Activated CD4-positive, alpha-beta T cell treated with anti-CD3 and anti-CD28 coated beads for 36 hours (primary cell): ENCODE measurements at regions not wholly inside any gene's neighbourhood (a gene's known extent, or its start where the extent isn't known, plus 50 kb on each side); places are given as distances from the start of the nearest gene placed in this dataset.
"Not testable (repeated sequence)": the region's sequence is repeated elsewhere in the genome, so short reads cannot be mapped to it uniquely, and the experiment has no call there.

ENCODE experiments used
- ATAC-seq: fragments of 200-7000 bp; cut with Tn5 transposase; one replicate; pipeline ENCODE4 v1.10.0; 2021; ENCODE audit warnings: mild to moderate bottlenecking, moderate library complexity
- CTCF ChIA-PET: fragments of 350-600 bp; sonication (Branson Sonifier 250); formaldehyde crosslinking; loops from one replicate; lab custom pipeline; 2021; ENCODE audit warnings: antibody characterized with exemption; lab: Charles Lee
- POLR2A ChIA-PET: fragments of 350-600 bp; sonication (Branson Sonifier 250); formaldehyde crosslinking; loops from one replicate; lab custom pipeline; 2021; ENCODE audit warnings: antibody characterized with exemption, inconsistent platforms; lab: Charles Lee
- DNase-seq: peaks from one replicate; pipeline ENCODE4 v3.0.0-alpha.2; 2020
- H3K27ac Mint-ChIP-seq: one replicate; pipeline ENCODE4 v1.8.0; 2021; ENCODE audit warnings: mixed read lengths
- H3K27me3 Mint-ChIP-seq: one replicate; pipeline ENCODE4 v1.8.0; 2021; ENCODE audit warnings: mixed read lengths
- H3K36me3 Mint-ChIP-seq: one replicate; pipeline ENCODE4 v1.8.0; 2021; ENCODE audit warnings: low read depth, mixed read lengths
- H3K4me1 Mint-ChIP-seq: one replicate; pipeline ENCODE4 v1.8.0; 2021; ENCODE audit warnings: mixed read lengths
- H3K4me3 Mint-ChIP-seq: one replicate; pipeline ENCODE4 v1.8.0; 2021; ENCODE audit warnings: mild to moderate bottlenecking, moderate library complexity, mixed read lengths
- H3K9me3 Mint-ChIP-seq: one replicate; pipeline ENCODE4 v1.8.0; 2021; ENCODE audit warnings: low read depth, mixed read lengths
- intact Hi-C, 2 experiments: fragments of 100-400 bp; cut with DNase I in 1 of 2; cut with micrococcal nuclease in 1 of 2; formaldehyde crosslinking; loops; one replicate each; pipeline versions ENCODE4 v1.14.2 to v1.15.1; 2022 to 2024; cut with DNase I, micrococcal nuclease

DNA sequence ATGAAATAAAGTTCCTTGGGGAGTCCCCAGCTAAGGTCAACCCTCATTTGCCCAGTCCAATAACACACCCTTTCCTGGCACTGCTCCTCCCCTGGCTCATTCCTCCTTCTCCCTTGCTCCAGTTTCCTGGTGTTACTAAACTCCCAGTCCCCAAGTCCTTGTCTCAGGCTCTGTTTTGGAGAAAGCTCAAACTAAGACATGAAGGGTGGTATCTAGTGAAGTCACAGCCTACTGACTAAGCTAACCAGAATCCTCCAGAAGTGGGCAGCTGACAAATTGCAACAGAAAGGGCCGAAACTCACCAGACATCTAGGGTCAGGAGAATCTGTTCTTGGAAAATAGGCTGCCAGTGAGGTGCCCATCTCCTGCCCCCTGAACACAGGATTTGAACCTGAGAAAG lies 118.7 kb upstream of the NEK6 start:
- no peaks in the 10 kb centered on the region for H3K36me3 Mint-ChIP-seq
- intact Hi-C loops = no loop called here
- H3K27ac Mint-ChIP-seq = no peak overlapping the region
- DNase-seq = no peak
- ChIA-PET CTCF (no interaction called here), POLR2A (interaction anchor here (0.6 kb wide), 1 partner anchor 1734 kb away, joined by 4 read pairs; no protein-coding TSS in a partner anchor)
- no peak for ATAC-seq
- no peaks in the 10 kb centered on the region for H3K9me3 Mint-ChIP-seq
- no peaks in the 10 kb centered on the region for H3K4me1 Mint-ChIP-seq
- H3K27me3 Mint-ChIP-seq = peaks cover 3% of the 10 kb centered on the region
- H3K4me3 Mint-ChIP-seq = no peak overlapping the region

DNA sequence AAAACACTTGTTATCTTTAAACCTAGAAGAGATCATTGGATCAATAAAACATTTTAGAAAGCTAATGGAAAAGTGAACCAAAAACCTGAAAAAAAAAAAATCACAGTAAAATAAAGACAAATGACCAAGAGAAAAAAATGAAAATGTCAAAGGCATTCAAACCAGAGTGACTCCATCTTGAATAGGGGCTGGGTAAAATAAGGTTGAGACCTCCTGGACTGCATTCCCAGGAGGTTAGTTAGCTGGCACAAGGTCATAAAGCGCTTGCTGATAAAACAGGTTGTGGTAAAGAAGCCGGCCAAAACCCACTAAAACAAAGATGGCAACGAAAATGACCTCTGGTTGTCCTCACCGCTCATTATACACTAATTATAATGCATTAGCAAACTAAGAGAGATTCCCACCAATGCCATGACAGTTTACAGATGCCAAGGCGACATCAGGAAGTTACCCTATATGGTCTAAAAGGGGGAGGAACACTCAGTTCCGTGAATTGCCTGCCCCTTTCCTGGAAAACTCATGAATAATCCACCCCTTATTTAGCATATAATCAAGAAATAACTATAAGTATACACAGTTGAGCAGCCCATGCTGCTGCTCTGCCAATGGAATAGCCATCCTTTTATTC lies 116.7 kb upstream of the NEK6 start:
- Mint-ChIP-seq H3K36me3 (no peaks in the 10 kb centered on the region), H3K27me3 (peaks cover under 1% of the 10 kb centered on the region), H3K4me1 (peaks cover 5% of the 10 kb centered on the region), H3K9me3 (no peaks in the 10 kb centered on the region), H3K4me3 (no peak overlapping the region), H3K27ac (no peak overlapping the region)
- ATAC-seq (no peak), DNase-seq (no peak)
- POLR2A ChIA-PET = no interaction called here
- intact Hi-C loops = no loop called here
- CTCF ChIA-PET = interaction anchor here (3.0 kb wide), 1 partner anchor 14 kb away, joined by 12 read pairs; no protein-coding TSS in a partner anchor

DNA sequence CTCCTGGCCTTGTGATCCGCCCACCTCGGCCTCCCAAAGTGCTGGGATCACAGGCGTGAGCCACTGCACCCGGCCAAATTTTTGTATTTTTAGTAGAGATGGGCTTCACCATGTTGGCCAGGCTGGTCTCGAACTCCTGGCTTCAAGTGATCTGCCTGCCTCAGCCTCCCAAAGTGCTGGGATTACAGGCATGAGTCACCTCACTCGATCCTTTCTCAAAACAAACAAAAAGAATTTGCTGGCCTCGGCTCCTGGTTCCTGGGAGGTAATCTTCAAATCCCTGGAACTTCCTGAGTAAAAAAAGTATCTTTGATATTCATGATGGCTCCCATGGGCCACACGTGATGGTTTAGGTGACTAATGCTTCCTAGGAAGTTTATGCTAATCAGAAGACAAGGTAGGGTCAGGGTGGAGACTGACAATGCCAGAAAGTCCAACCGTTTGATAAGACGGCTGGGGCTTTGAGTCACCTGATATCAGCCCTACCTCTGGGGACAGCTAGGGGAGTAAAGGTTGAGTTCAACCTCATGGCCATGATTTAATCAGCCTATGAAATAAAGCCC lies 113.1 kb upstream of the NEK6 start:
- CTCF ChIA-PET, H3K4me3 Mint-ChIP-seq: not testable (repeated sequence)

DNA sequence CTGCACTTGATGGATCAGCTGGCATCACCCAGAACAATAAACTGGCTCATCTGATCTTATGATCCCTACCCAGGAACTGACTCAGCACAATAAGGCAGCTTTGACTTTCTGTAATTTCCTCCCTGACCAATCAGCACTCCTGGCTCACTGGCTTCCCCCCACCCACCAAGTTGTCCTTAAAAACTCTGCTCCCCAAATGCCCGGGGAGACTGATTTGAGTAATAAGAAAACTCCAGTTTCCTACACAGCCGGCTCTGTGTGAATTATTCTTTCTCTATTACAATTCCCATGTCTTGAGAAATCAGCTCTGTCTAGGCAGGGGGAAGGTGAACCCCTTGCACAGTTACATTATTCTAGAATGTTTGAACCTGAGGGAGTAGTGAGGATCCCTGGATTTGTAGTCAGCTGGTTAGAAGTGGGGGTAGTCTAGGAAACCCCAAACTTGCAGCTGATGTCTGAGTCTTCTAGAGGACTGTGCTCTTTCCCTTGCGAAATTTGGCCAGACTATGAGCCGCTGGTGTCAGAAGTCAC lies 111.7 kb upstream of the NEK6 start:
- ChIA-PET POLR2A (interaction anchor here (0.8 kb wide), 1 partner anchor 71 kb away, joined by 3 read pairs; no protein-coding TSS in a partner anchor), CTCF (interaction anchor here (2.3 kb wide), 1 partner anchor 19 kb away, joined by 9 read pairs; no protein-coding TSS in a partner anchor)
- no peaks in the 10 kb centered on the region for H3K9me3 Mint-ChIP-seq

More for the DNA sequence above, 113.1 kb upstream of the NEK6 start:
- H3K27me3 Mint-ChIP-seq, H3K36me3 Mint-ChIP-seq, ATAC-seq, H3K9me3 Mint-ChIP-seq, intact Hi-C loops, DNase-seq, H3K27ac Mint-ChIP-seq, POLR2A ChIA-PET, H3K4me1 Mint-ChIP-seq: not testable (repeated sequence)

DNA sequence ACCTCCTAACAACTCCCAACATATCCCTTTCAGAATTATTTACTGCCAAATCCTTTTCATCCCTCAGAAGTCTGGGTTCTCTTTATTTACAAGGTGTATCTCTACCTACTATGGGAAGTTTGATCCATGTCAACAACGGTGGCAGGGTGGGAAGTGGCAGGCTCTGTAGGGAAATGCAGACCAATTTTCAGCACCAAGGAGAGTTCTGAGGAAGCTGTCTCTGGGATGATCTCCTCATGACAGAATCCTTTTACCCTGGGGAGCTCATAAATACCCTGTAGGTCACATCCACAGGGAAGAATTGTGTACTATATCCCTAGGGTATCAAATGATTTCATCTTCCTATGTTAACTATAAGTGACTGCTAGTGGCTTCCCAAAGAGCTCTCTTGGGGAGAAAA lies 107.8 kb upstream of the NEK6 start:
- CTCF ChIA-PET = no interaction called here
- no peaks in the 10 kb centered on the region for H3K36me3 Mint-ChIP-seq
- H3K27ac Mint-ChIP-seq = no peak overlapping the region
- DNase-seq (no peak), ATAC-seq (no peak)
- peaks cover 9% of the 10 kb centered on the region for H3K4me1 Mint-ChIP-seq
- no peaks in the 10 kb centered on the region for H3K9me3 Mint-ChIP-seq
- H3K27me3 Mint-ChIP-seq = peaks cover 17% of the 10 kb centered on the region
- intact Hi-C loops = no loop called here
- H3K4me3 Mint-ChIP-seq = no peak overlapping the region
- POLR2A ChIA-PET = no interaction called here

More for the DNA sequence above, 111.7 kb upstream of the NEK6 start:
- ATAC-seq (no peak), DNase-seq (no peak)
- H3K27ac Mint-ChIP-seq = no peak overlapping the region
- peaks cover 9% of the 10 kb centered on the region for H3K4me1 Mint-ChIP-seq
- intact Hi-C loops = no loop called here
- no peaks in the 10 kb centered on the region for H3K36me3 Mint-ChIP-seq
- H3K27me3 Mint-ChIP-seq = peaks cover 10% of the 10 kb centered on the region
- no peak overlapping the region for H3K4me3 Mint-ChIP-seq

DNA sequence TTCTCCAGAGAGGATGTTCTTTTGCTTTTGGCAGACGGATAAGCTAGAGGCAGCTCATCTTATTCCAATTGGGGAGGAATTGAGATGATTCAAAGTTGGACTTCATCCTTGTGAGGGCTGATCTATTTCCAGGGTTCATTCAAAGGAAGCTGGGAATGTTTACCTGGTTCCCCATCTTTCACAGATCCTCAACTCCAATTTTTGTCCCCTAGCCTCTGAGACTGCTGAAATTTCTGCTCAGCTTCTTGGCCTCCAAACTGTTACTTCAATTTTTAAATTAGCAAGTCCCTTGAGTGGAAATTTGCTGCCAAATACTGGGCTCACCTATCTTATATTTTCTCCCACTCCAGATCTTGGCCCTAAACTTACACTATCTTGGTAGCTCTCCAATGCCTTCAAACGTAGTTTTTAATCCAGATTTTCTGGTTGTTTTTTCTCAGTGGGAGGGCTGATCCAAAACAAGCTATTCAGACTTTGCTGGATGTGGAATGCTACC lies 93.9 kb upstream of the NEK6 start:
- no peak overlapping the region for H3K4me3 Mint-ChIP-seq
- no peak overlapping the region for H3K27ac Mint-ChIP-seq
- ChIA-PET CTCF (interaction anchor here (0.6 to 0.9 kb wide), 2 partner anchors 147 to 247 kb away, joined by 3 to 4 read pairs; no protein-coding TSS in a partner anchor), POLR2A (interaction anchor here (0.6 kb wide), 1 partner anchor 47 kb away, joined by 3 read pairs; no protein-coding TSS in a partner anchor)
- intact Hi-C loops = no loop called here
- H3K27me3 Mint-ChIP-seq = peaks cover 25% of the 10 kb centered on the region
- H3K36me3 Mint-ChIP-seq = no peaks in the 10 kb centered on the region
- peaks cover 4% of the 10 kb centered on the region for H3K9me3 Mint-ChIP-seq
- ATAC-seq = no peak
- no peaks in the 10 kb centered on the region for H3K4me1 Mint-ChIP-seq
- DNase-seq = no peak

DNA sequence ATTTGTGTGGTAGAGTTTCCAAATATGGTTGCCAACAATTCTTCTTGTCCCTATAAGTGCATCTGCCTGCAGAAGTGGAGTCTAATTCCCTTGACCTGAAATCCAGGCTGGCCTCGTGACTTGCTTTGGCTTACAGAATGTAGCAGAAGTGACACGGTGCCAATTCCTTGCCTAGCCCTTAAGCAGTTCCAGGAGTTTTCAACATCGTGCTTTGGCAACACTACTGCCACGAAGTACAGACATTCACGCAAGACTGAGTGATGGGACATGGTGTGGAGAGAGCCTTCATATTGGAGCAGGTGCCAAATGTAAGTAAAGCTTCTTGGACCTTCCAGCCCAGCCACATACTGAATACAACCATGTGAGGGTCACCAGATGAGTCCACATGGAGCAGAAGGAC lies 92.9 kb upstream of the NEK6 start:
- Mint-ChIP-seq H3K27ac (no peak overlapping the region), H3K4me3 (no peak overlapping the region), H3K27me3 (peaks cover 26% of the 10 kb centered on the region), H3K4me1 (no peaks in the 10 kb centered on the region), H3K9me3 (peaks cover 4% of the 10 kb centered on the region), H3K36me3 (no peaks in the 10 kb centered on the region)
- POLR2A ChIA-PET = no interaction called here
- DNase-seq (no peak), ATAC-seq (no peak)
- CTCF ChIA-PET = no interaction called here
- intact Hi-C loops = no loop called here

DNA sequence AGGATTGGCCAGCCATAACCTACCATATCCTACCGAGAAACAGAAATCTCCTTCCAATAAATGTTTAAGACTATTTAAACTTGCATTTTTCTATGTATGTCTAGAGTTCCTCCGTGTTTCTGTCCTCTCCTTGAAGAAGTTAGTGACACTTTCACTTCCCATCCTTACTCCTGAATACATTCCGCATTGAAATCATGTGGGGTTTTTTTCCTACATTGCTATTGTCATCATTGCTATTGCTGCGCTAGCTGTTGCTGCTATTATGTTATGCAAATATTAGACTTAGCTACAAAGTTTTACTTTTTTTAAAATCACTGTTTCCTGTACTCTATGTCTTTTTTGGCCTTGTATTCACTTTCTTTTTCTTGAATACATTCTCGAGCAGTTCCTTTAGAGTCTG lies 83.3 kb upstream of the NEK6 start:
- peaks cover 8% of the 10 kb centered on the region for H3K9me3 Mint-ChIP-seq
- H3K36me3 Mint-ChIP-seq = no peaks in the 10 kb centered on the region
- no peak overlapping the region for H3K4me3 Mint-ChIP-seq
- DNase-seq (no peak), ATAC-seq (no peak)
- ChIA-PET POLR2A (interaction anchor here (0.6 kb wide), 1 partner anchor 148 kb away, joined by 5 read pairs; no protein-coding TSS in a partner anchor), CTCF (no interaction called here)
- peaks cover 20% of the 10 kb centered on the region for H3K4me1 Mint-ChIP-seq
- H3K27me3 Mint-ChIP-seq = peaks cover 2% of the 10 kb centered on the region
- intact Hi-C loops = no loop called here
- H3K27ac Mint-ChIP-seq = no peak overlapping the region

DNA sequence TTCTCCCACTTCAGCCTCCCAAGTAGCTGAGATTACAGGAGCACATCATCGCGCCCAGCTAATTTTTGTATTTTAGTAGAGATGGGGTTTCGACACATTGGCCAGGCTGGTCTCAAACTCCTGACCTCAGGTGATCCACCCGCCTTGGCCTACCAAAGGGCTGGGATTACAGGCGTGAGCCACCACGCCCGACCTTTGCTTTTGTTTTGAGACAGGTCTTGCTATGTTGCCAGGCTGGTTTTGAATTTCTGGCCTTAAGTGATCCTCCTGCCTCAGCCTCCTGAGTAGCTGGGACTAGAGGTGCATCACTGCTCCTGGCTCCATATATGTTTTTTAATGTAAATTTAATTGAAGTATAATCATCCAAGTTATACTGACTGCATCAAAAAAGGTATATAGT lies 80.2 kb upstream of the NEK6 start:
- intact Hi-C loops, H3K9me3 Mint-ChIP-seq, H3K27me3 Mint-ChIP-seq, H3K4me1 Mint-ChIP-seq, CTCF ChIA-PET, DNase-seq, H3K4me3 Mint-ChIP-seq, H3K27ac Mint-ChIP-seq, ATAC-seq, POLR2A ChIA-PET, H3K36me3 Mint-ChIP-seq: not testable (repeated sequence)

DNA sequence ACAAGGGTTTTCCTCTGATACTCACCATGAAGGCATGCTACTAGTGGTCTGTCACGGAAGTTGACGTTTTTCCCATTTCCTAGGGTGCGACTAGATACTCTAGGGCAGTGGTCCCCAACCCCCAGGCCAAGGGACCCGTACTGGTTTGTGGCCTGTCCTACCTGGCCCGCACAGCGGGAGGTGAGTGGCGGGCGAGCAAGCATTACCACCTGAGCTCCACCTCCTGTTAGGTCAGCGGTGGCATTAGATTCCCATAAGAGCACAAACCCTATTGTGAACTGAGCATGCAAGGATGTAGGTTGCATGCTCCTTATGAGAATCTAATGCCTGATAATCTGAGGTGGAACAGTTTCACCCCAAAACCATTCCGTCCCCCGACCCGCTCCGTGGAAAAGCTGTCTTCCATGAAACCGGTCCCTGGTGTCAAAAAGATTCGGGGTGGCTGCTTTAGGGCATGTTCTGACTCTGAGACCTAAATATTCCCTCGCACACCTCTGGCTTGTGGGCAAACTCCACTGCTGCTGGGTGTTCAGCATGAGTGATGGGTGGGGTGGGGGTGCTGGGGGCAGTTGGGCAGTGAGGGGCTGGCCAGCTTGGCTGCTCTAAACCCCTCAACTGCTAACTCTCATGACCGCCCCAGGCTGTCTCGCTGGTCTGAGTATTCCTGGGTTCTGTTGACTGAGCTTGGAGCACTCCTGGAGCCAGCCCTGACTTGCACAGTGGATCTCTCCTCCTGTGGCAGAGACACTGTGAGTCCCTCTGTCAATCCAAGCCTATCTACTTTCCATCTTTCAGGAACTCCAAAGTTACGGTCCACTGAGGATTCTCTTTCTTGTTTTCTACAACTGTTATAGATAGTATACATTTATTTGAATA lies 78.3 kb upstream of the NEK6 start:
- DNase-seq (no peak), ATAC-seq (no peak)
- no peaks in the 10 kb centered on the region for H3K4me1 Mint-ChIP-seq
- CTCF ChIA-PET = no interaction called here
- H3K9me3 Mint-ChIP-seq = peaks cover 3% of the 10 kb centered on the region
- no peaks in the 10 kb centered on the region for H3K36me3 Mint-ChIP-seq
- H3K27ac Mint-ChIP-seq = no peak overlapping the region
- intact Hi-C loops = no loop called here
- peaks cover 6% of the 10 kb centered on the region for H3K27me3 Mint-ChIP-seq
- no peak overlapping the region for H3K4me3 Mint-ChIP-seq
- POLR2A ChIA-PET = no interaction called here

DNA sequence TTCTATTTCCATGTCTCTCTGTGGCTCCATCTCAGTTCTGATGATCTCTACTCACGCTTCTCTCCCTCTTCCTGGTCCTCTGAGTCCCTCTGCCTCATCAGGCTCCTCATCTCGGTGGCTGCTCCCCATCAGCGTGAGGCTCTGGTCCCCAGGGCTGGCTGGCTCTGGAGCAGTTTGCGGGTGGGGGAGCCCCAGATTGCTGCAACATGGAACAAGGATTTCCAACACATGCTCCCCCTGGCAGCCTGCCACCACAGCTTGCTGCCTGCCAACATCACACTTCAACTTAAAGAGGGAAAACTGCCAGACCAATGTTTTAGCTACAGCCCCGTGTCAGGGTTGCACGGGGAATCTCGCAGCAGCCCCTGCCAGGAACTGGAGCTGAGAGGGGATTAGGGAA lies 77.2 kb upstream of the NEK6 start:
- ATAC-seq = no peak
- Mint-ChIP-seq H3K4me3 (no peak overlapping the region), H3K27me3 (peaks cover 6% of the 10 kb centered on the region), H3K9me3 (peaks cover 3% of the 10 kb centered on the region), H3K36me3 (no peaks in the 10 kb centered on the region), H3K27ac (no peak overlapping the region), H3K4me1 (no peaks in the 10 kb centered on the region)
- CTCF ChIA-PET = no interaction called here
- no peak for DNase-seq
- POLR2A ChIA-PET = no interaction called here
- intact Hi-C loops = no loop called here
